SH-SY5Y (cell line): ENCODE measurements at regions not wholly inside any gene's neighbourhood (a gene's known extent, or its start where the extent isn't known, plus 50 kb on each side); places are given as distances from the start of the nearest gene placed in this dataset.

Source experiments
- GATA2 ChIP-seq: IDR thresholded peaks from 2 replicates; pipeline ENCODE4 v1.6.1; 2011; ENCODE audit warnings: mild to moderate bottlenecking, low read depth, low read length
- GATA3 ChIP-seq: IDR thresholded peaks from 2 replicates; pipeline ENCODE4 v1.6.1; 2011; ENCODE audit warnings: low read depth, mild to moderate bottlenecking, low read length, moderate library complexity

DNA sequence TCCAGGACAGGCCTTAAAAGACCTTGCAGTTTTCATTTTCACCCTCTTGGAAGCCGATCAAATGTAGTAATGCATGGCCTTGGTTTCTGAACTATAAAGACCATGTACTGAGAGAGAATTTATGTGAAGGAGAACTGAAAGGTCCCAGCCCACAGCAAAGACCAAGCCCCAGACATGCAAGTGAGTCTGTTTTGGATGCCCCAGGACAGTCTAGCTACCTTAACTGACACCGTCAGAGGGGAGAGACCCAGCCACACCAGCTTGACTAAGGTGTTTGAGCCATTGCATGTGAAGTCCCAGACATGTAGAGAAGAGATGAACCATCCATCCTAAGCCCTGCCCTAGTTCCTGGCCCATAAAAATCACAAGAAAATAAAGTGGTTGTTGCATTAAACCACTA is 316.8 kb upstream of the GATB start:
- TF ChIP-seq GATA3 (no peak), GATA2 (no peak)
